HG02759 (cell line): ENCODE measurements at regions not wholly inside any gene's neighbourhood (a gene's known extent, or its start where the extent isn't known, plus 50 kb on each side); places are given as distances from the start of the nearest gene placed in this dataset.

ENCODE experiments used
- ATAC-seq: cut with Tn5 transposase; IDR thresholded peaks from one replicate; pipeline ENCODE4 v1.9.1; 2021; ENCODE audit warnings: mild to moderate bottlenecking, moderate library complexity; ENCODE audit not compliant: unreplicated experiment

DNA sequence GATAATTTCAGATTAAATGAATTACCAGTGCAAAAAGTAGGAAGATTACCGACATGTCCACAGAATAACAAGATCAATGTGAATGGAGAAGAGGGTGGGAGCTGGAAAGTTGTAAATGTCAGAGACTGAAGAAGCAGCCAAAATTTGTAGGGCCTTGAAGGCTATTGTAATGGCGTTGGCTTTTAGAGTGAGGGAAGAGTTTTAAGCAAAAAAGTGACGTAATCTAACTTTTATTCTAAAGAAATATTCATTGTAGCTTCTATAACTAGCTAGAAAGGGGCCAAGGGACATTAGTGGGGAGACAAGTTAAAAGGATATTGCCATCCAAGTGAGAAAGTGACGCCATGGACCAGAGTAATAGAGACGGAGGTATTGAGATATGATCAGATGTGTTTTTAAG lies 63.3 kb upstream of the PCDH7 start:
- no peak for ATAC-seq

DNA sequence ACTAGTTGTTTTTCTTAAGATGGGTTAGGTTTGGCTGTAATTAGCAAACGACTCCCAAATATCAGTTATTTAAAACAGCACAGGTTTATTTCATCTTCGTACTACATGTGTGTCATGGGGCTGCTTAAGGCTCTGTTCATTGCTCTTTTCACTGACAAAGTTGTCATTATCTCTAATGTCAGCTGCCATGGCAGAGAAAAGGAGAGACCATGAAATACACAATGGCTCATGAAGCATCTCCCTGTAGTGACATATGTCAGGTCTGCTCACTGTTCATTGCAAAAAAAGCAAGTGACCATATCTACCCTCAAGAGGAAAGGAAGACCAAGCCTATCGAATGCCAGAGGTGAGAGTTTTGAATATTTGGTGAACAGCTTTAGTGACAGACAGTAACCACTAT lies 52.2 kb upstream of the PCDH7 start:
- no peak for ATAC-seq

DNA sequence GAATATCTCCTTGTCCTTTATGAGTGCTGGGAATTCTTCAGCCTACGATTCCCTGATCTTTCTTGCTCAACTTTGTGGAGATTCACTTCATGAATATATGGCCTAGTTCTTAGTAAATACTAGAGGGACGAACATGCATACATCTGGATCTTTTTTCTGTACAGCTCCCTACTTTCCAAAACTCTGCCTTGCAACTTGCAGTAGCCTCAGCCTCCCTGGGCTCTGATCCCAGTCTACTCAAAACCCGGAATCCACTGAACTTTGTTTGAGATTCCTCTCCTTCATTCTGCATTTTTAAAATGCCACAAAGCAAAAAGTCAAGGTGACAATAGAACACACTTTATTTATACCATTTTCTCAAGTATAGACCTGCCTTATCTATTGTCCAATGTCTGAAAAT lies 50.0 kb upstream of the PCDH7 start:
- ATAC-seq: no peak
